ENCODE measurements at regions not wholly inside any gene's neighbourhood (a gene's known extent, or its start where the extent isn't known, plus 50 kb on each side); places are given as distances from the start of the nearest gene placed in this dataset.

DNA sequence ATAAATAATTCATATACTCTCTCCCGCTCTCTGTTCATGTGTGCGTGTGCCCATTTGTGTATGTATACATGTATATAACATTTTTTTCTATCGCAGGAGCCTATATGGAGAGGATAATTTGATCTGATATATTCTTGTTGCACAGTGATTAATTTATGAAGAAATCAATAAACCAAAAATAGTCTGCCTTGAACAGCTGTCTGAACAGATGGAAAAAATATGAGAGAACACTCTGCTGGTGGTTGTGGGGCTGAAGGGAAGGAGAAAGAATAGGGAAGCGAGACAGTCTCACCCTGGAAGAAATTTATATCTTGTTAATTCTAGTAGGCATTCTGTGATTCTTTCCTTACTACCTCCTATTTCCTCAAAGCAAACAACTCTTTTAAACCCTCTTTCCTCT lies 96.6 kb upstream of the B3GAT2 start:
- Histone ChIP-seq H3K79me2 (ENCODE audit: control insufficient read depth in 1 of 2, insufficient read depth in 2 of 2, low read length in 2 of 2) (no peaks in the 10 kb centered on the region), H2BK20ac (ENCODE audit: low read length) (no peak overlapping the region), H3K4me1 (replicated peaks in 1 of 4; ENCODE audit: control insufficient read depth in 3 of 4, insufficient read depth in 4 of 4, low read length in 3 of 4) (no peaks in the 10 kb centered on the region), H2AK5ac (ENCODE audit: low read depth, low read length) (no peak overlapping the region), H2BK5ac (ENCODE audit: low read depth, low read length) (no peak overlapping the region), H3K4me2 (ENCODE audit: insufficient read depth in 1 of 2, low read depth in 2 of 2, low read length in 2 of 2) (no peak overlapping the region), H4K8ac (ENCODE audit: extremely low read depth, insufficient read depth, low read length) (no peak overlapping the region), H2BK15ac (ENCODE audit: low read length) (no peak overlapping the region), H2BK12ac (ENCODE audit: low read depth, low read length) (no peak overlapping the region), H3K4me3 (ENCODE audit: extremely low read depth in 1 of 4, insufficient read depth in 2 of 4, low read depth in 3 of 4, low read length in 4 of 4) (no peak overlapping the region), H3K9ac (replicated peaks in 1 of 4; ENCODE audit: extremely low read depth in 1 of 4, low read depth in 3 of 4, low read length in 3 of 4) (no peak overlapping the region), H3K27me3 (replicated peaks in 1 of 4; ENCODE audit: control insufficient read depth in 3 of 4, extremely low read depth in 1 of 4, insufficient read depth in 3 of 4, low read length in 3 of 4) (no peaks in the 10 kb centered on the region), H4K5ac (ENCODE audit: insufficient read length, low read depth, low read length) (no peak overlapping the region), H3K36me3 (ENCODE audit: control insufficient read depth in 2 of 4, insufficient read depth in 4 of 4, low read length in 3 of 4) (no peaks in the 10 kb centered on the region), H3K4ac (replicated peaks; ENCODE audit: insufficient read length, low read depth, low read length) (no peak overlapping the region), H2AFZ (ENCODE audit: low read length) (no peak overlapping the region), H3K9me3 (ENCODE audit: insufficient read depth in 2 of 2, low read depth in 1 of 2, low read length in 1 of 2) (no peaks in the 10 kb centered on the region), H3K27ac (ENCODE audit: low read depth, low read length) (no peak overlapping the region), H4K20me1 (replicated peaks in 1 of 2; ENCODE audit: control insufficient read depth in 1 of 2, insufficient read depth in 2 of 2, low read length in 2 of 2) (no peaks in the 10 kb centered on the region), H3K14ac (ENCODE audit: insufficient read length) (no peak overlapping the region), H3K23me2 (ENCODE audit: low read depth, low read length) (no peaks in the 10 kb centered on the region), H2BK120ac (replicated peaks; ENCODE audit: low read depth, low read length) (no peak overlapping the region), H3K79me1 (ENCODE audit: low read depth, low read length) (no peaks in the 10 kb centered on the region), H3K23ac (ENCODE audit: insufficient read length) (no peak overlapping the region), H4K91ac (replicated peaks; ENCODE audit: insufficient read length, low read length) (no peak overlapping the region), H3K18ac (ENCODE audit: extremely low read depth, low read length) (no peak overlapping the region), H3K56ac (replicated peaks; ENCODE audit: insufficient read length, low read depth, low read length) (no peak overlapping the region)
- 92% methylated on average over 4 of the region's 4 CpGs; no CpG with 5 or more reads in 1 of the 2 experiments for WGBS, 2 experiments (ENCODE audit: extremely low coverage in 1 of 2, insufficient coverage in 1 of 2, insufficient read length in 1 of 2, insufficient replicate concordance in 2 of 2, low coverage in 1 of 2, low lambda C conversion rate in 2 of 2, missing lambda C conversion rate in 1 of 2)
- no peak for FAIRE-seq
- POLR2A ChIA-PET (ENCODE audit: partially characterized antibody): no interaction called here
- CTCF ChIA-PET (ENCODE audit: partially characterized antibody): interaction anchor here (0.8 kb wide), 1 partner anchor 19 kb away, joined by 3 read pairs; no protein-coding TSS in a partner anchor
- DNase-seq (ENCODE audit: low read depth in 1 of 2, low spot score in 2 of 2): no peak
- TF ChIP-seq RAD21 (IDR thresholded peaks at IDR 0.05 in 1 of 2, conservative IDR thresholded peaks at IDR 0.05 in 1 of 2; ENCODE audit: low read depth in 2 of 2, low read length in 2 of 2): no peak
- TF ChIP-seq, protein P1, sequence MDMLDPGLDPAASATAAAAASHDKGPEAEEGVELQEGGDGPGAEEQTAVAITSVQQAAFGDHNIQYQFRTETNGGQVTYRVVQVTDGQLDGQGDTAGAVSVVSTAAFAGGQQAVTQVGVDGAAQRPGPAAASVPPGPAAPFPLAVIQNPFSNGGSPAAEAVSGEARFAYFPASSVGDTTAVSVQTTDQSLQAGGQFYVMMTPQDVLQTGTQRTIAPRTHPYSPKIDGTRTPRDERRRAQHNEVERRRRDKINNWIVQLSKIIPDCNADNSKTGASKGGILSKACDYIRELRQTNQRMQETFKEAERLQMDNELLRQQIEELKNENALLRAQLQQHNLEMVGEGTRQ (IDR thresholded peaks at IDR 0.05; ENCODE audit: low read length): no peak
- no peak for TF ChIP-seq BRCA1 (IDR thresholded peaks at IDR 0.05; ENCODE audit: low read depth, low read length)
- no peak for TF ChIP-seq CREB1 (IDR thresholded peaks at IDR 0.05)
- TF ChIP-seq ZNF274 (IDR thresholded peaks at IDR 0.05; ENCODE audit: borderline replicate concordance, extremely low read depth, low read length): no peak
- no peak for TF ChIP-seq YY1 (IDR thresholded peaks at IDR 0.05; ENCODE audit: low read depth, low read length)
- TF ChIP-seq FOSL1 (IDR thresholded peaks at IDR 0.05; ENCODE audit: insufficient read depth, low read depth, low read length): no peak
- no peak for TF ChIP-seq GTF2F1 (IDR thresholded peaks at IDR 0.05; ENCODE audit: borderline replicate concordance, low read depth, low read length)
- no peak for TF ChIP-seq JUND (IDR thresholded peaks at IDR 0.05; ENCODE audit: low read length)
- no peak for TF ChIP-seq TAF1 (IDR thresholded peaks at IDR 0.05; ENCODE audit: low read depth, low read length)
- no peak for TF ChIP-seq TBP (IDR thresholded peaks at IDR 0.05; ENCODE audit: low read depth, low read length)
- TF ChIP-seq HDAC2 (IDR thresholded peaks at IDR 0.05; ENCODE audit: borderline replicate concordance in 1 of 2, low read depth in 2 of 2, low read length in 2 of 2): no peak
- no peak for TF ChIP-seq SIN3A (conservative IDR thresholded peaks at IDR 0.05 in 1 of 2, IDR thresholded peaks at IDR 0.05 in 1 of 2; ENCODE audit: low read depth in 1 of 2, low read length in 2 of 2)
- TF ChIP-seq NRF1 (IDR thresholded peaks at IDR 0.05; ENCODE audit: low read depth, low read length): no peak
